Keratinocyte (primary cell): ENCODE measurements at regions not wholly inside any gene's neighbourhood (a gene's known extent, or its start where the extent isn't known, plus 50 kb on each side); places are given as distances from the start of the nearest gene placed in this dataset.

ENCODE experiments used
- DNase-seq: peaks from one replicate; pipeline ENCODE4 v3.0.0-alpha.2; 2011; ENCODE audit warnings: low read depth, missing footprints, low spot score
- FAIRE-seq: peaks from 2 replicates; lab custom pipeline; 2011; peaks lifted over from hg19 to GRCh38; lab: Jason Lieb, UNC
- H2AFZ ChIP-seq: 2 replicates; pipeline ENCODE4 v1.6.0; 2012; ENCODE audit warnings: low read length, control low read depth, inconsistent platforms; ENCODE audit not compliant: control insufficient read depth
- H3K27ac ChIP-seq: 2 replicates; pipeline ENCODE4 v1.5.1; 2011; ENCODE audit warnings: low read length; ENCODE audit not compliant: control insufficient read depth, insufficient read depth
- H3K27me3 ChIP-seq: 3 replicates; pipeline ENCODE4 v1.6.0; 2011; ENCODE audit warnings: low read length; ENCODE audit not compliant: control insufficient read depth, insufficient read depth; ENCODE audit errors: extremely low read depth
- H3K36me3 ChIP-seq, 2 experiments: 2 replicates in 1 of 2; 3 replicates in 1 of 2; pipeline ENCODE4 v1.5.1; 2011; ENCODE audit warnings: low read length in 2 of 2, mild to moderate bottlenecking in 1 of 2; ENCODE audit not compliant: control insufficient read depth in 2 of 2, insufficient read depth in 2 of 2; ENCODE audit errors: extremely low read depth in 1 of 2
- H3K4me1 ChIP-seq: 3 replicates; pipeline ENCODE4 v1.5.1; 2011; ENCODE audit warnings: low read length; ENCODE audit not compliant: control insufficient read depth, insufficient read depth; ENCODE audit errors: extremely low read depth
- H3K4me2 ChIP-seq: 3 replicates; pipeline ENCODE4 v1.6.0; 2011; ENCODE audit warnings: low read depth, low read length; ENCODE audit not compliant: control insufficient read depth, insufficient read depth; ENCODE audit errors: extremely low read depth
- H3K4me3 ChIP-seq, 3 experiments: fragments of 200-600 bp in 1 of 3; sonication (generic) in 1 of 3; 2 replicates in 2 of 3; 3 replicates in 1 of 3; pipeline ENCODE4 v1.5.1; 2011 to 2016; ENCODE audit warnings: low read length in 3 of 3, mild to moderate bottlenecking in 3 of 3, control low read depth in 2 of 3, inconsistent platforms in 1 of 3, low read depth in 1 of 3, mixed read lengths in 1 of 3, mixed run types in 1 of 3, moderate library complexity in 1 of 3; ENCODE audit not compliant: control insufficient read depth in 2 of 3, insufficient read depth in 2 of 3; ENCODE audit errors: extremely low read depth in 1 of 3
- H3K79me2 ChIP-seq: 2 replicates; pipeline ENCODE4 v1.6.0; 2012; ENCODE audit warnings: low read length; ENCODE audit not compliant: control insufficient read depth, insufficient read depth
- H3K9ac ChIP-seq: 3 replicates; pipeline ENCODE4 v1.6.0; 2011; ENCODE audit warnings: low read length; ENCODE audit not compliant: control insufficient read depth, insufficient read depth; ENCODE audit errors: extremely low read depth
- H3K9me1 ChIP-seq: 3 replicates; pipeline ENCODE4 v1.6.0; 2011; ENCODE audit warnings: low read length; ENCODE audit not compliant: control insufficient read depth, insufficient read depth; ENCODE audit errors: extremely low read depth
- H3K9me3 ChIP-seq: 2 replicates; pipeline ENCODE4 v1.5.1; 2012; ENCODE audit warnings: low read depth, low read length; ENCODE audit not compliant: control insufficient read depth
- H4K20me1 ChIP-seq: 3 replicates; pipeline ENCODE4 v1.6.0; 2011; ENCODE audit warnings: low read length; ENCODE audit not compliant: control insufficient read depth, insufficient read depth; ENCODE audit errors: extremely low read depth
- CTCF ChIP-seq, 3 experiments: IDR thresholded peaks in 1 of 3; conservative IDR thresholded peaks in 1 of 3; optimal IDR thresholded peaks in 1 of 3; 2 replicates in 2 of 3; 3 replicates in 1 of 3; pipeline versions ENCODE3 to v1.5.1; 2011; ENCODE audit warnings: low read length in 3 of 3, mild to moderate bottlenecking in 3 of 3, moderate library complexity in 2 of 3, control low read depth in 1 of 3, inconsistent platforms in 1 of 3; ENCODE audit not compliant: insufficient read depth in 2 of 3; ENCODE audit errors: extremely low read depth in 1 of 3
- EZH2 ChIP-seq: IDR thresholded peaks from one replicate; pipeline ENCODE4 v1.6.1; 2012; ENCODE audit warnings: inconsistent platforms, mild to moderate bottlenecking, low read length, moderate library complexity
- dilution Hi-C: fragments of 300-500 bp; cut with MboI; formaldehyde crosslinking; loops from one replicate; pipeline ENCODE4 v1.7.0; 2020; ENCODE audit warnings: low sequenced_read_pairs; ENCODE audit not compliant: extremely low pct_ligation_motif_present

DNA sequence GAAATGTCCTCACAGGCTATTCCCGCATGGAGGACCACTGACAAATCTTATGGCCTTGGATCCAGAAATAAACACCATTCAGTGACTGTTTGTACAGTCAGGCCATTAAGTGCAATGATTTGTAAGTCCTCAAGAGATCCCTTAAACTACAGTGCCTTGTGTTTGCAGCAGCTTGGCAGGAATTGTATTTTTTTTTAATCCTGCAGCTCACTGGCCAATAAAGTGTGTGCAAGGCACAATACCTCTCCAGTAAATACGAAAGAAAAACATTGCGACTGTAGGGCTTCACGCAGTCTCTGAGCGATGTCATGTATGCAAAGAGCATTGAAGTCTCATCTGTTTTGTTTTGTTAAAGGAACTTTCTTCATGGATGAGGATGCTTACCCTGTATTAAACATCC is 74.2 kb upstream of the TUSC1 start:
- dilution Hi-C loops = no loop called here
- no peak for TF ChIP-seq CTCF (optimal IDR thresholded peaks at IDR 0.05 in 1 of 3, IDR thresholded peaks at IDR 0.05 in 1 of 3, conservative IDR thresholded peaks at IDR 0.05 in 1 of 3; ENCODE audit: extremely low read depth in 1 of 3, insufficient read depth in 2 of 3, low read length in 3 of 3)
- no peak for TF ChIP-seq EZH2

DNA sequence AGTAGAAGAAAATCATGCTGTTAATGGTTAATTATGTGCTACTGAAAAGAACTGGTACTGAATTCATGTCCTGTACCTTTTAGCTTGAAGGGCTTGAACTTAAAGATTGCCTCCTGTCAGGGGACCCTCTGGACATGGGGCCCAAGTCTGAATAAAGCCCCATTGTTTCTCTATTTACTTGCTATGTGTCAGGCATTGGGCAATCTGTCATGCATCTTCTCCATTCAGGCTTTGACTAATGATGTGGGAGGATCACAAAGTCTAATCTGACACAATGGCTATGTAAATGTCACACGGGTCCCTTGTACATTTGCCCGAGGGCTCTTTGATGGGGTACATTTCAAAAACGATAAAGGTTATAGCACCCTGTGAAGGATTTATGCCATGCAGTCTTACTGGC is 64.0 kb upstream of the TUSC1 start:
- H3K9ac ChIP-seq = no peak overlapping the region

More for the DNA sequence above, 74.2 kb upstream of the TUSC1 start:
- Histone ChIP-seq H3K79me2 (no peaks in the 10 kb centered on the region), H3K4me3 (no peak overlapping the region), H3K27ac (no peak overlapping the region), H3K4me2 (no peak overlapping the region), H2AFZ (no peak overlapping the region), H3K9me1 (no peaks in the 10 kb centered on the region), H3K9me3 (no peaks in the 10 kb centered on the region), H4K20me1 (no peaks in the 10 kb centered on the region), H3K27me3 (no peaks in the 10 kb centered on the region), H3K4me1 (no peaks in the 10 kb centered on the region), H3K9ac (no peak overlapping the region), H3K36me3 (no peaks in the 10 kb centered on the region)
- no peak for DNase-seq
- FAIRE-seq = no peak

More for the DNA sequence above, 64.0 kb upstream of the TUSC1 start:
- no peak overlapping the region for H3K4me2 ChIP-seq
- H3K36me3 ChIP-seq = no peaks in the 10 kb centered on the region
- no peaks in the 10 kb centered on the region for H3K4me1 ChIP-seq
- dilution Hi-C loops = no loop called here
- FAIRE-seq = no peak
- no peaks in the 10 kb centered on the region for H3K9me3 ChIP-seq
- no peak overlapping the region for H3K27ac ChIP-seq
- no peaks in the 10 kb centered on the region for H3K27me3 ChIP-seq
- no peak for DNase-seq
- TF ChIP-seq EZH2 (no peak), CTCF (optimal IDR thresholded peaks at IDR 0.05 in 1 of 3, IDR thresholded peaks at IDR 0.05 in 1 of 3, conservative IDR thresholded peaks at IDR 0.05 in 1 of 3; ENCODE audit: extremely low read depth in 1 of 3, insufficient read depth in 2 of 3, low read length in 3 of 3) (no peak)
- no peaks in the 10 kb centered on the region for H3K79me2 ChIP-seq
- H3K4me3 ChIP-seq = no peak overlapping the region
- no peaks in the 10 kb centered on the region for H3K9me1 ChIP-seq
- H4K20me1 ChIP-seq = no peaks in the 10 kb centered on the region
- no peak overlapping the region for H2AFZ ChIP-seq
